ENCODE measurements at regions not wholly inside any gene's neighbourhood (a gene's known extent, or its start where the extent isn't known, plus 50 kb on each side); places are given as distances from the start of the nearest gene placed in this dataset.

DNA sequence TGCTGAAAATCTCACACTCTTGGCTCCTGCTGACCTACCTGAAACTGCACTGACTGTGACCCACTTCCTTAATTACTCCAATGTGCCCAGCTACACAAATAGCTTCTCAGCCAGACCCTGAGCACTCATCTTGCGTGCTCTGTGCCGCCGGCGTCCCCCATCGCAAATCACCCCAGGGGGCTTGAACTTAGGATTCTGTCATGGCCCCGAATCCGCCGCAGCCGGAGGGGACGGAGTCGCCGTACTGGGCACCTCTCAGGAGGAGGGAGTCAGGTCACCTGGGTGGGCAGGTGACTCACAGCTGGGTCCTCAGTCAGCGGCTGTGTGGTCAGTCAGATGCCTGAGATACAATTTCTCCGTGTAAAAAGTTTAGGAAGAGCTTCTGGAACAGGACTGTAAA lies 804.9 kb upstream of the SALL3 start:
- peaks cover 0 to 16% of the 10 kb centered on the region in 2 donors for H3K9me3 ChIP-seq (replicated peaks in 1 of 2; ENCODE audit: control insufficient read depth in 1 of 2, insufficient read depth in 1 of 2, low read length in 2 of 2)
- H3K4me2 ChIP-seq (replicated peaks; ENCODE audit: extremely low read depth, low read length, poor library complexity, severe bottlenecking), result no peak overlapping the region
- H3K4me3 ChIP-seq (replicated peaks in 1 of 3; ENCODE audit: low read depth in 2 of 3, low read length in 3 of 3), result no peak overlapping the region
- no peak for TF ChIP-seq CTCF (IDR thresholded peaks at IDR 0.05)
- H3K79me2 ChIP-seq (ENCODE audit: insufficient read depth, low read length), result no peaks in the 10 kb centered on the region
- over 99% methylated on average over 9 of the region's 14 CpGs for WGBS (ENCODE audit: insufficient coverage)
- Mint-ChIP-seq H3K27me3 (ENCODE audit: low read depth in 3 of 3) (peaks cover 2 to 3% (median 3%) of the 10 kb centered on the region in 3 donors), H3K27ac (no peak overlapping the region), H3K4me3 (no peak overlapping the region), H3K9me3 (peaks cover 4 to 21% (median 11%) of the 10 kb centered on the region in 7 donors), H3K4me1 (no peaks in the 10 kb centered on the region), H3K36me3 (no peaks in the 10 kb centered on the region)
- no peak overlapping the region for H2AFZ ChIP-seq (ENCODE audit: insufficient read depth, low read depth, low read length, poor library complexity, severe bottlenecking)
- H4K20me1 ChIP-seq (ENCODE audit: insufficient read depth, low read length), result no peaks in the 10 kb centered on the region
- no peak for DNase-seq
- no peaks in the 10 kb centered on the region for H3K4me1 ChIP-seq (ENCODE audit: control insufficient read depth in 1 of 2, insufficient read depth in 2 of 2, low read length in 2 of 2)
- no peak overlapping the region for H3K9ac ChIP-seq (ENCODE audit: insufficient read depth, low read length, poor library complexity, severe bottlenecking)
- H3K27me3 ChIP-seq (ENCODE audit: control insufficient read depth in 2 of 2, insufficient read depth in 2 of 2, low read length in 2 of 2), result no peaks in the 10 kb centered on the region
- intact Hi-C loops (cut with micrococcal nuclease), result no loop called here
- H3K27ac ChIP-seq (ENCODE audit: low read depth in 1 of 2, low read length in 2 of 2), result no peak overlapping the region
- H3K36me3 ChIP-seq (replicated peaks in 1 of 2; ENCODE audit: control insufficient read depth in 1 of 2, insufficient read depth in 2 of 2, low read length in 2 of 2), result no peaks in the 10 kb centered on the region

GRCh38 chr18:78178812-78179211 lies 800.8 kb upstream of the SALL3 start:
- H2AFZ ChIP-seq (ENCODE audit: insufficient read depth, low read depth, low read length, poor library complexity, severe bottlenecking), result no peak overlapping the region
- H3K36me3 Mint-ChIP-seq, result no peaks in the 10 kb centered on the region

More at GRCh38 chr18:78178812-78179211, 800.8 kb upstream of the SALL3 start:
- H3K4me1 ChIP-seq (ENCODE audit: control insufficient read depth in 1 of 2, insufficient read depth in 2 of 2, low read length in 2 of 2), result no peaks in the 10 kb centered on the region
- DNase-seq, result no peak
- Mint-ChIP-seq H3K4me3 (no peak overlapping the region), H3K4me1 (no peaks in the 10 kb centered on the region), H3K27ac (no peak overlapping the region), H3K9me3 (peaks cover 8 to 25% (median 15%) of the 10 kb centered on the region in 7 donors), H3K27me3 (ENCODE audit: low read depth in 3 of 3) (peaks cover under 1 to 2% (median 1%) of the 10 kb centered on the region in 3 donors)
- H3K79me2 ChIP-seq (ENCODE audit: insufficient read depth, low read length), result no peaks in the 10 kb centered on the region
- no peak overlapping the region for H3K9ac ChIP-seq (ENCODE audit: insufficient read depth, low read length, poor library complexity, severe bottlenecking)
- no peak for TF ChIP-seq CTCF (IDR thresholded peaks at IDR 0.05)
- no peaks in the 10 kb centered on the region for H4K20me1 ChIP-seq (ENCODE audit: insufficient read depth, low read length)
- H3K27me3 ChIP-seq (ENCODE audit: control insufficient read depth in 2 of 2, insufficient read depth in 2 of 2, low read length in 2 of 2), result no peaks in the 10 kb centered on the region
- H3K4me3 ChIP-seq (replicated peaks in 1 of 3; ENCODE audit: low read depth in 2 of 3, low read length in 3 of 3), result no peak overlapping the region
- H3K36me3 ChIP-seq (replicated peaks in 1 of 2; ENCODE audit: control insufficient read depth in 1 of 2, insufficient read depth in 2 of 2, low read length in 2 of 2), result no peaks in the 10 kb centered on the region
- intact Hi-C loops (cut with micrococcal nuclease), result no loop called here
- no peak overlapping the region for H3K27ac ChIP-seq (ENCODE audit: low read depth in 1 of 2, low read length in 2 of 2)
- H3K9me3 ChIP-seq (replicated peaks in 1 of 2; ENCODE audit: control insufficient read depth in 1 of 2, insufficient read depth in 1 of 2, low read length in 2 of 2), result peaks cover 0 to 16% of the 10 kb centered on the region in 2 donors
- 85% methylated on average over 2 of the region's 4 CpGs for WGBS (ENCODE audit: insufficient coverage)
- H3K4me2 ChIP-seq (replicated peaks; ENCODE audit: extremely low read depth, low read length, poor library complexity, severe bottlenecking), result no peak overlapping the region
